CD4-positive, alpha-beta T cell treated with Interferon alpha-2 for 1 hour (primary cell): ENCODE measurements at regions not wholly inside any gene's neighbourhood (a gene's known extent, or its start where the extent isn't known, plus 50 kb on each side); places are given as distances from the start of the nearest gene placed in this dataset.

Experiments used
- DNase-seq, 2 donors: peaks; one replicate each; pipeline ENCODE4 v3.0.0-alpha.2; 2020 to 2022

DNA sequence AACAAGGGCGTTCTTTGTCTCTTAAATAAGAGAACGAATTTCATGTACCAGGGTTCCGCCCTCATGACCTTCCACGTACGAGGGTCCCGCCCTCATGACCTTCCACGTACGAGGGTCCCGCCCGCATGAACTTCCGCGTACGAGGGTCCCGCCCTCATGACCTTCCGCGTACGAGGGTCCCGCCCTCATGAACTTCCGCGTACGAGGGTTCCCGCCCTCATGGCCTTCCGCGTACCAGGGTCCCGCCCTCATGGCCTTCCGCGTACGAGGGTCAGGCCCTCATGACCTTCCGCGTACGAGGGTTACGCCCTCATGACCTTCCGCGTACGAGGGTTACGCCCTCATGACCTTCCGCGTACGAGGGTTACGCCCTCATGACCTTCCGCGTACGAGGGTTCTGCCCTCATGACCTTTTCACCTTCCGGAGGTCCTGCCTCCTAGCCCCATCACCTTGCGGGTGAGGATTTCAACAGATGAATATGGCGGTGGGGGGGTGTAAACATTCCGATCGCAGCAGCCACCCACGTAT, 273.9 kb upstream of the ADAMTS16 start:
- DNase-seq = no peak

GRCh38 chr5:4866817-4867216, 273.3 kb upstream of the ADAMTS16 start:
- DNase-seq = no peak

DNA sequence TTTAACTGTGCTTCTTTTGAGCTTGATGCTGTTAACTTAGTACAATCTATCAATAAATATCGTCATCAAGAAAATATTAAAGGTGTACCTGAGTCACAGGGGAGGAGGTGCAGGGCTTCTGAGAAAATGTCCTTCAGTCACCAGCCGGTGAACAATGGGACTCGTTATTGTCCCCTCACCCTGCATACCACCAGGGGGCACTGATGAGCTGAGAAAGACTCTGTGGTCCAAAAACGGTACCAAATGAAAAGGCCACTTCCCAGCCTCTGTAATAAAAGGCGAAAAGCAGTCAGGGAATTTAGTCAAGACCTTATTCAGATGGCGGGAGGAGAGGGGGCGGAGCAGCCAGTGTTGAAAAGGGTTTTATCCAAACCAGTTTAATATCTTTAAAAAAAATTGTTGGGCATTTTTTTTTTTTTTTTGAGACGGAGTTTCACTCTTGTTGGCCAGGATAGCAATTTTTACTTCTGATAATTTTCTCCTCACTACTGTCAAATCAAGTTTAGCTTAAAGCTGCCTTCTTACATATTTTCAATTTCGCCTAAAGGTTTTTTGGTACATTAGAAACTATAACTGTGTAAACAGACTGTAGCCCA, 271.9 kb upstream of the ADAMTS16 start:
- DNase-seq = peak in 1 of 2 donors; percentile 16

DNA sequence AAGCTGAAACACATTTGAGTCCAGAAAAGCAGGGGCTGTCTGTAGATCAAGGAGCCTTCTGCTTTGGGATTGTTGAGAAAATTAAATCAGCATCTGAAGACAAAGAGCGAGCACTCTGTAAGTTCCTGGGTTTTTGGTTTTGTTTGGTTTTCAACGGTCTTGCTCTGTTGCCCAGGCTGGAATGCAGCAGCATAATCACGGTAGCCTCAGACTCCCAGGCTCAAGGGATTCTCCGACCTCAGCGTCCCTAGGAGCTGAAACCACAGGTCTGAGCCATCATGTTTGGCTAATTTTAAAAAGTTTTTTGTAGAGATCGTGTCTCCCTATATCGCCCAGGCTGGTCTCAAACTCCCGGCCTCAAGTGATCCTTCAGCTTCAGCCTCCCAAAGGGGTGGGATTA, 266.5 kb upstream of the ADAMTS16 start:
- DNase-seq = no peak

GRCh38 chr5:4874097-4874496, 266.0 kb upstream of the ADAMTS16 start:
- DNase-seq = no peak

DNA sequence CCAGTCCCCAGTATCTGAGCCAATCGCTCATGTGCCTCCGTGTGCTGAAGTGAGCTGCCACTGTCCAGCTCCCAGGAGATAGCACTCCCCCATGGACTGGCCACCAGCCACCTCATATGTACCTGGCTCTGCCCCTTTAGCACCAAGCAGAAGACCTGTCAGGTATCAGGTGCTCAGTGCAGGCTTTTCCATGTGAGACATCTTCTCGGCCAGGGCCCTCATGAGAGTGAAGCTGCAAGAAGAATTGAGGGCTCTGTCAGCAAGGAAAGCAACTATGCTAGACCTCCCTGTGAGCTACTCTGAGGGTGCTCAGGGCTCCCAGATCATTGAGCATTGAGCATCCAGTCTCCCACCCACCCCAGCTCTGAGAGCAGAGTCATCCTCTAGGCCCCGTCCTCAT, 264.2 kb upstream of the ADAMTS16 start:
- DNase-seq = no peak

DNA sequence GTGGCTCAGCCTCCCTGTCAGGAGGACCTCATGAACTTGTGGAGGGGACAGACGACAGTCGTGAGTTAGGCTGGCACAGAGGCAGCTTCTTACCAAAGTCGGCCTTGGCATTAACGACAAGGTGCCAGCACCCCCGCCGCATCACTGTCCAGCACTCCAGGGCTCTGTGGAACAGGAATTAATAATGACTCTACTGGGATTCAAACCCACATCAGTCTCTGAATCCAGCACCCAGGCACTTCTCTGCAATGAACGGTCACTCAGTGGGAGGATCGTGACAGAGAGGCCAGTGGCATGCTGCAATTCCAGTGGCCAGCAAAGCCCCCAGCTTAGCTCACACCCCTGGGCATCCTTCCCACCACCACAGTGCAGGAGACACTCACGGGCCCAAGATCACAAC, 263.3 kb upstream of the ADAMTS16 start:
- DNase-seq = no peak

DNA sequence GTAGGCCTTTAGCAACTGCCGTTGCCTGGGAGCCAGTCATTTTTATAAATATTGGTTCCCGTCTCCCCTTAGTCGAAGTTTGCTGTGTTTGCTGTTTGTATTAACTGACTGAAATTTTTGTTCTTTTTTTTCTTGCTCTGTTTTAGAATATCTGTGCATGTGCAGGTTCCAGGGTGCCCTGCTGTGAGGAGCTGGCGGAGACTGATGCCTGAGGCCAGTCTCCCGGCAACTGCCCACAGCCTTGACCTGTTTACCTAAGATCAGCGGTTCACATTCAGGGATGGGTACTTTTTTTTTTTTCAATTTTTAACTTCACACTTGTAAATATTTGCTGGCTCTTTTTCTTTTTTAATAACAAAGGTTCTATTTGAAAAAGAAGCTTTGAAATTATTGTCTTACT, 262.6 kb upstream of the ADAMTS16 start:
- no peak for DNase-seq

GRCh38 chr5:4879075-4879474, 261.1 kb upstream of the ADAMTS16 start:
- no peak for DNase-seq

DNA sequence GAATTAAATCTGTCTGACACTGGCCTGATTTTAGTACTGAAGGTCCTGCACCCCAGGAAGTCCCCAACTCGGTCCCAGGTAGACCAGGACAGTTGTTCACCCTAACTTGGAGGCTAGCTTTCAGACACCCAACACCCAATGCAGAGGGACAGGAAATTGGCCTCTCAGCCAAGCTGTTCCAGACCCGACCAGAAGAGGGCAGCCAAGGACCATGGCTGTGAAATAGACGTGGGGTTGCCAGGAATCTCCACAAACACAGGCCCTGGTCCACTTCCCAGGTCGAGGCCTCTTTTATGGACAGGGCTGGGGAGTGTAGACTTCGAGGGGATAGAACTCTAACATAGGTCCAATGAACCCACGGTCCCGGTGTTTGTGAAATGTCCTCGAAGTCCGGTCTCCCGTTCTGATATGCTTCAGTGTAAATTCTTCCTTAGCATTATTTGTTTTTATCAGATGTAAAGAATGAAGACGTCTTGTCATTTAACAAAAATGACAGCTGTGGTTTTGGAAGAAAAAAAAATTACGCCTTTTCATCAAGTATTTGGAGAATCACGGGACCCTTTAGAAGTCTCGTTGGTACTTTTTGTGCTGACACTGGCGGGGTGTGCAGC, 260.3 kb upstream of the ADAMTS16 start:
- DNase-seq = peak in 1 of 2 donors; percentile 4

DNA sequence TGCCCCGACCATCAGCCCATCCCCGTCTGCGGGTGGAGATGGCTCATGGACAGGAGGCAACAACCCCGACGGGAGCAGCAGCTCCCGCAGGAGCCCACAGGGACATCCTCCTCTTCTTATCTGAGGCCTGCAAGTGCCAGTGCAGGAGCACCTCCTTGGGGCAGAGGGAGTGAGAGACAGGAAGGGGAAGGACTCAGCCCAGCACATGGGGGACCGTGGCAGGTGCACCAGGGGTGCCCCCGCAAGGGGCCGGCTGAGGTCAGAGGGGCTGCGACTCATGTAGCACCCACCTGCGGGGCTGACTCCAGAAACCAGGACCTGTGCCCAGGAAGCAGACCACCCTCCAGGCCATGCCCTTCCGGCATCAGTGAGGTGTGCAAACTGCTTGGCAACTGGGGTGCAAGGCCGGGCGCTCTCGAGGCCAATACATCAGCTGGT, 259.8 kb upstream of the ADAMTS16 start:
- DNase-seq = no peak

GRCh38 chr5:4881366-4882002, 258.6 kb upstream of the ADAMTS16 start:
- no peak for DNase-seq

DNA sequence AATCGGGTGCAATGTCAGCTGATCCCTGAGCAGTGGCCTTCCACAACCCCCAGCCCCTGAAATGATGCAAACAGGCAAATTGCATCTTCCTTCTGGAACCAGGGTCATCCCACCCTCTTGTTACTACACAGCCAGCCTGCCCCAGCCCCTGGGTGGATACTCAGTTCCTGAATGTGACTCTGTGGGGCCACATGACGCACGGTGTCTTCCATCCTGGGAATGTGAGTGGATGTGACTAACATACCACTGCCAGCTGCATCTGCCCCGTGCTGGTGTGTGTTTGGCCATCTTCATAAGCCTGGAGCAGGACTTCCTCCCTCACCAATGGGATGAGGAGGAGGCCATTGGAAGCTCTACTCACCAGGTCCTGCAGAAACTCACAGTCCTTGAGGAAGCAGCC, 257.9 kb upstream of the ADAMTS16 start:
- DNase-seq = no peak

- DNase-seq = no peak
Measured at GRCh38 chr5:4883360-4883759, 256.8 kb upstream of the ADAMTS16 start.

- no peak for DNase-seq
Measured at GRCh38 chr5:4893063-4893744, 246.9 kb upstream of the ADAMTS16 start.

DNA sequence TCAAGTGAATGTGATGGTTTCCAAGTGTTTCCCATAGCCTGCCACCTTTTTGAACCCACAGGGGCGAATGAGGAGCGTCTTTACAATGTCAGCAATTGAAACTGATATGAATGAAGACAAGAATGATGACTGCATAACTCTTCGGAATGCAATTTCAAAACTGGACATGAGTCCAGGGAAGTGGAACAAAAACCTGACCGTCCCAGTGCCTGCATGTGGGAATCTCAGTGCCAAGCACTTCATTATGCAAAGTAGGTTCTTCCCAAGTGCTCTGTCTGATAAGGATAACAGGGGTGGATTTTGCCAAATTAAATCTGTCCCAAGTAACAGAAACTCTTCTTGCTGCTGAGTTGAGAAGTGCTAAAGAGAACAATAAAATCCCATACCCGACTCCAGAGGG, 243.8 kb upstream of the ADAMTS16 start:
- no peak for DNase-seq

- no peak for DNase-seq
Measured at GRCh38 chr5:4901305-4901811, 238.8 kb upstream of the ADAMTS16 start.

- no peak for DNase-seq
Measured at GRCh38 chr5:4901924-4902323, 238.2 kb upstream of the ADAMTS16 start.

DNA sequence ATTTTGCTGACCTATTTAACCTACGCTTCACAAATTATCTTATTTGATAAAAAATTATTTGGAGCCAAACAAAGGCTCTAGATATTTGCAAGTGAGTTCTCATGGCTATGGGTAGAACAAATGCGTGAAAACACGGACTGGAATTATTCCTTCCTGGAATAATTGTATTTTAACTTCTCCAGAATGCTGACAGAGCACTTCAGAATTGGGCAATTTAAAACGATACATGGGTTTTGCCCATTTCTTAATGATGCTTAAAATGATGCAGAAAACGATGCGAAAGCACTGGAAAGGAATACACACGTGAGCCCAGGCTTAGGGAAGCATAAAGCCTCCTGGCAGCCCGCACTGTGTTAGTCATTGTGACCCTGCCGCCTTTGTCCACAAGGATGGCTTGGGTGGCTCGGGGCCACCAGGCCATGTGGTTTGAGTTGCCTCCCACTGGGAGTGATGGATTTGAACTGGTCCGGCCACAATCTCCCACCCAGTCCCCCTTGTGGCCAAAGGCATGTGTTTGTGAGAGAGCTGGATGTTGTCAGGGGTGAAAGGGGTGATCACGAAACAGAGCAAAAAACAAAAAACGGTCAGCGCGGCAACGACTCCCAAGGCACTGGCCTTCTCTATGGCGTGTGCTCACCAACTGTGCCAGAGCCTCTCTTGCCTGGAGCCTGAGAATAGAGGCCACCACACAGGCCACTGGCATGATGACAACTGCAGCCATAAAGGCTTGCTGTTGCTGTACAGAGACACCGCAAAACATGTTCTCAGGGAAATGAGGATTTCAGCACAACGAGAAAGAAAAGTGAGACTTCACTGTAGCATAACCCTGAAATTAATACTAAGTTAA, 234.2 kb upstream of the ADAMTS16 start:
- DNase-seq = no peak

GRCh38 chr5:4906786-4907185, 233.3 kb upstream of the ADAMTS16 start:
- no peak for DNase-seq

GRCh38 chr5:4907571-4907970, 232.6 kb upstream of the ADAMTS16 start:
- DNase-seq = no peak

- no peak for DNase-seq
Measured at GRCh38 chr5:4909086-4909485, 231.0 kb upstream of the ADAMTS16 start.
